IMR-90 (cell line): ENCODE measurements at regions not wholly inside any gene's neighbourhood (a gene's known extent, or its start where the extent isn't known, plus 50 kb on each side); places are given as distances from the start of the nearest gene placed in this dataset.

Source experiments
- ATAC-seq: fragments of 200-7000 bp; cut with Tn5 transposase; 2 replicates; pipeline ENCODE4 v1.9.1; 2020; ENCODE audit warnings: low read depth, mild to moderate bottlenecking, moderate library complexity
- BruUV-seq: library from RNA; stranded (reverse); fragments of 400-500 nt; replicated peaks from 2 replicates; lab custom pipeline; 2021; lab: Mats Ljungman, UMichigan
- CTCF ChIA-PET: fragments of 300-600 bp; formaldehyde crosslinking; extraction: SDS; loops from one replicate; lab custom pipeline; 2021; ENCODE audit warnings: antibody characterized with exemption; lab: Yijun Ruan, JAX
- POLR2A ChIA-PET: fragments of 300-600 bp; sonication (Branson Sonifier 250); formaldehyde crosslinking; loops from one replicate; lab custom pipeline; 2022; ENCODE audit warnings: antibody characterized with exemption; ENCODE audit not compliant: unreplicated experiment; lab: Charles Lee
- DNase-seq: peaks from one replicate; pipeline ENCODE4 v3.0.0; 2013
- H2AFZ ChIP-seq: replicated peaks from 2 replicates; pipeline ENCODE3; 2013; ENCODE audit warnings: low read length, mild to moderate bottlenecking; ENCODE audit not compliant: poor library complexity
- H2AK5ac ChIP-seq: 2 replicates; pipeline ENCODE4 v1.6.1; 2013; ENCODE audit warnings: low read depth, low read length, inconsistent platforms
- H2AK9ac ChIP-seq: replicated peaks from 2 replicates; pipeline ENCODE3; 2013; ENCODE audit warnings: mild to moderate bottlenecking, low read depth, low read length, moderate library complexity; ENCODE audit not compliant: poor library complexity
- H2BK120ac ChIP-seq: 2 replicates; pipeline ENCODE4 v1.6.1; 2013; ENCODE audit warnings: low read depth, low read length, inconsistent platforms
- H2BK15ac ChIP-seq: 3 replicates; pipeline ENCODE4 v1.6.1; 2013; ENCODE audit warnings: low read depth, low read length, inconsistent platforms
- H2BK20ac ChIP-seq: 2 replicates; pipeline ENCODE4 v1.6.1; 2013; ENCODE audit warnings: low read depth, mild to moderate bottlenecking, inconsistent platforms, low read length, moderate library complexity
- H2BK5ac ChIP-seq: 2 replicates; pipeline ENCODE4 v1.6.1; 2013; ENCODE audit warnings: mild to moderate bottlenecking, low read depth, low read length, inconsistent platforms; ENCODE audit not compliant: poor library complexity, severe bottlenecking
- H3K14ac ChIP-seq: replicated peaks from 2 replicates; pipeline ENCODE4 v1.6.1; 2013; ENCODE audit warnings: low read depth, low read length, inconsistent platforms
- H3K18ac ChIP-seq: 2 replicates; pipeline ENCODE4 v1.6.1; 2013; ENCODE audit warnings: low read depth, low read length, control low read depth
- H3K23ac ChIP-seq: 2 replicates; pipeline ENCODE4 v1.6.1; 2013; ENCODE audit warnings: low read depth, low read length, inconsistent platforms
- H3K27ac ChIP-seq: 2 replicates; pipeline ENCODE4 v1.5.1; 2013; ENCODE audit warnings: mild to moderate bottlenecking, control low read depth, low read length; ENCODE audit not compliant: insufficient read depth
- H3K27me3 ChIP-seq: 2 replicates; pipeline ENCODE4 v1.6.1; 2013; ENCODE audit warnings: low read length; ENCODE audit not compliant: control insufficient read depth, insufficient read depth
- H3K36me3 ChIP-seq: 2 replicates; pipeline ENCODE4 v1.6.1; 2013; ENCODE audit warnings: low read length, mixed read lengths; ENCODE audit not compliant: control insufficient read depth, insufficient read depth
- H3K4ac ChIP-seq: 2 replicates; pipeline ENCODE4 v1.6.1; 2013; ENCODE audit warnings: low read depth, low read length, inconsistent platforms
- H3K4me1 ChIP-seq: 2 replicates; pipeline ENCODE4 v1.6.1; 2013; ENCODE audit warnings: low read length, mixed read lengths; ENCODE audit not compliant: control insufficient read depth, insufficient read depth
- H3K4me2 ChIP-seq: 2 replicates; pipeline ENCODE4 v1.6.1; 2013; ENCODE audit warnings: low read depth, mild to moderate bottlenecking, control low read depth, low read length, moderate library complexity
- H3K4me3 ChIP-seq: 2 replicates; pipeline ENCODE4 v1.5.1; 2013; ENCODE audit warnings: low read depth, mild to moderate bottlenecking, control low read depth, low read length, moderate library complexity; ENCODE audit not compliant: insufficient read depth
- H3K56ac ChIP-seq: 2 replicates; pipeline ENCODE4 v1.6.1; 2013; ENCODE audit warnings: low read length, inconsistent platforms; ENCODE audit not compliant: insufficient read depth; ENCODE audit errors: extremely low read depth
- H3K79me1 ChIP-seq, 2 experiments: 2 replicates each; pipeline ENCODE4 v1.6.1; 2013; ENCODE audit warnings: low read length in 2 of 2, inconsistent platforms in 1 of 2, low read depth in 1 of 2
- H3K9ac ChIP-seq: 2 replicates; pipeline ENCODE4 v1.6.1; 2013; ENCODE audit warnings: low read depth, low read length, control low read depth
- H3K9me1 ChIP-seq: 2 replicates; pipeline ENCODE4 v1.6.1; 2013; ENCODE audit warnings: low read length, inconsistent platforms; ENCODE audit not compliant: insufficient read depth
- H3K9me3 ChIP-seq: 2 replicates; pipeline ENCODE4 v1.6.1; 2013; ENCODE audit warnings: low read length; ENCODE audit not compliant: control insufficient read depth, insufficient read depth
- H4K20me1 ChIP-seq: 2 replicates; pipeline ENCODE4 v1.6.1; 2013; ENCODE audit warnings: low read length, inconsistent platforms; ENCODE audit not compliant: insufficient read depth
- H4K5ac ChIP-seq: 2 replicates; pipeline ENCODE4 v1.6.1; 2013; ENCODE audit warnings: mild to moderate bottlenecking, low read depth, low read length, control low read depth
- H4K8ac ChIP-seq, 2 experiments: 2 replicates each; pipeline ENCODE4 v1.6.1; 2013; ENCODE audit warnings: low read depth in 2 of 2, low read length in 2 of 2, control low read depth in 1 of 2, inconsistent platforms in 1 of 2
- H4K91ac ChIP-seq: 2 replicates; pipeline ENCODE4 v1.6.1; 2013; ENCODE audit warnings: low read depth, low read length, inconsistent platforms; ENCODE audit not compliant: insufficient read depth
- CEBPB ChIP-seq: IDR thresholded peaks from 2 replicates; pipeline ENCODE4 v1.6.1; 2012; ENCODE audit warnings: low read depth, low read length, improper control_type of control experiment
- FOS ChIP-seq: fragments of 150-350 bp; IDR thresholded peaks from 2 replicates; pipeline ENCODE4 v1.6.1; 2016; ENCODE audit warnings: low read depth, low read length
- MAFK ChIP-seq: IDR thresholded peaks from 2 replicates; pipeline ENCODE4 v1.6.1; 2012; ENCODE audit warnings: low read depth, low read length, improper control_type of control experiment
- MXI1 ChIP-seq: IDR thresholded peaks from 2 replicates; pipeline ENCODE4 v1.6.1; 2012; ENCODE audit warnings: low read depth, mild to moderate bottlenecking, low read length, moderate library complexity, borderline replicate concordance
- NFE2L2 ChIP-seq: fragments of 150-350 bp; IDR thresholded peaks from 2 replicates; pipeline ENCODE4 v1.6.1; 2016; ENCODE audit warnings: low read depth, mild to moderate bottlenecking, low read length
- POLR2A ChIP-seq: IDR thresholded peaks from 2 replicates; pipeline ENCODE4 v1.6.1; 2012; ENCODE audit warnings: mild to moderate bottlenecking, low read depth, low read length
- RAD21 ChIP-seq: IDR thresholded peaks from 2 replicates; pipeline ENCODE4 v1.6.1; 2012; ENCODE audit warnings: low read length, improper control_type of control experiment
- RCOR1 ChIP-seq: IDR thresholded peaks from 2 replicates; pipeline ENCODE4 v1.6.1; 2012; ENCODE audit warnings: mild to moderate bottlenecking, low read length, improper control_type of control experiment; ENCODE audit not compliant: insufficient replicate concordance
- RFX5 ChIP-seq: IDR thresholded peaks from 2 replicates; pipeline ENCODE4 v1.8.0; 2012; ENCODE audit warnings: low read depth, mild to moderate bottlenecking, low read length, moderate library complexity
- SMC3 ChIP-seq: fragments of 150-350 bp; IDR thresholded peaks from 2 replicates; pipeline ENCODE4 v1.6.1; 2016; ENCODE audit warnings: low read depth, mild to moderate bottlenecking, antibody characterized with exemption, low read length, moderate library complexity
- WGBS, 2 experiments: methylation state at CpG; one replicate each; pipeline versions ENCODE4 v1.1.5 to v1.1.7; 2013; ENCODE audit warnings: missing lambda C conversion rate in 2 of 2; ENCODE audit not compliant: insufficient read length in 1 of 2; ENCODE audit errors: extremely low coverage in 2 of 2; 5-methylcytosine and 5-hydroxymethylcytosine counted together
- dilution Hi-C: fragments of 300-500 bp; cut with HindIII; formaldehyde crosslinking; loops from one replicate; pipeline ENCODE4 v1.14.3; 2018; ENCODE audit warnings: low sequenced_read_pairs; ENCODE audit not compliant: unreplicated experiment
- in situ Hi-C: fragments of 300-500 bp; cut with MboI; formaldehyde crosslinking; loops from 3 replicates; pipeline ENCODE4 v1.14.3; 2019; ENCODE audit warnings: low sequenced_read_pairs, inconsistent platforms, mixed read lengths
- intact Hi-C: fragments of 100-400 bp; cut with micrococcal nuclease; formaldehyde crosslinking; loops from 2 replicates; pipeline ENCODE4 v1.10.0; 2022
- TF ChIP-seq, protein P1 (sequence below): conservative IDR thresholded peaks from 2 replicates; pipeline ENCODE4 v1.5.1; 2012; ENCODE audit warnings: mild to moderate bottlenecking, low read depth, low read length, improper control_type of control experiment
- TF ChIP-seq, protein P2 (sequence below): fragments of 150-350 bp; IDR thresholded peaks from 2 replicates; pipeline ENCODE4 v1.6.1; 2017; ENCODE audit warnings: mild to moderate bottlenecking, antibody characterized with exemption, low read length, low read depth

DNA sequence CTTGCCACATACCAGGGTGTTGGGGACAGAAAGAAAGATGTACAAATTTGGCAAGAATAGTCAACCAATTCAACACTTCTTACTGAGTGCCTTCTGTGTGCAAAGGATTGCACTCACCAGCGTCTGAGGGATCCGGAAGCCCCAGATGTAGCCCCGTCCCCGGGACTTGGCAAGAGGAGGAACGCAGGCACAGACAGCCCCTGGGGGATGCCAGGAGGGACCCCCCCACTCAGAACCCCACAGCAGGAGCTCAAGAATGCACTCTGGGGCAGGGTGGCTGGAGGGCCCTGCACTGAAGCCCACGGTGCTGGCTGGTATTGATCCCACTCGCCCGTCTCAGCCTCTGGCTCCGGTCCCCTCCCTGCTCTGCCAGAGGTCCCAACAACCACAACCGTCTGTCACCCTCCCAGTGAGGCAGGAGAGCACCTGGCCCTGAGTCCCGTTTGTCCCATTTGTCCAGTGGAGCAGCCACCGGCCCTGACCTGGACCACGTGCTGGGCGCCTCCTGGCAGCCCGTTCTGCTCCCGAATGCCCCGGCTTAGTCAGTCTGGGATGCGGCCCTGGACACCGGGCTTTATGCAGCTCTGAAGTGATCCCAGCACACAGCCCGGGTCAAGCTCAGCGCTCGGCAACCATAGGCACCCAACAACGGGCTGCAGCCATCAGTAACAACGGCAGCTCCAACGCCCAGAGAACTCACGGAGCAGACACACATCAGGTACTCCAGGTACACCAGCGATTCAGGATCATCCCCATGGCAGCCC, 128.7 kb downstream of the DLL1 start:
- Histone ChIP-seq H3K9me3 (peaks cover 63% of the 10 kb centered on the region), H3K4me1 (no peaks in the 10 kb centered on the region), H3K23ac (no peak overlapping the region), H2AK5ac (no peak overlapping the region), H4K20me1 (no peaks in the 10 kb centered on the region), H2BK120ac (no peak overlapping the region), H3K4me3 (no peak overlapping the region), H3K27ac (no peak overlapping the region), H3K4me2 (no peak overlapping the region), H4K8ac (no peak overlapping the region), H3K18ac (no peak overlapping the region), H3K79me1 (no peaks in the 10 kb centered on the region), H2BK5ac (no peak overlapping the region), H2BK20ac (no peak overlapping the region), H3K27me3 (no peaks in the 10 kb centered on the region), H4K91ac (no peak overlapping the region), H4K5ac (no peak overlapping the region), H3K4ac (no peak overlapping the region), H2AK9ac (no peak overlapping the region), H2BK15ac (no peak overlapping the region), H3K56ac (no peak overlapping the region), H3K9ac (no peak overlapping the region), H3K9me1 (no peaks in the 10 kb centered on the region), H3K36me3 (no peaks in the 10 kb centered on the region), H3K14ac (no peak overlapping the region), H2AFZ (no peak overlapping the region)
- POLR2A ChIA-PET = no interaction called here
- in situ Hi-C loops = no loop called here
- ATAC-seq = no peak
- TF ChIP-seq, protein P1, sequence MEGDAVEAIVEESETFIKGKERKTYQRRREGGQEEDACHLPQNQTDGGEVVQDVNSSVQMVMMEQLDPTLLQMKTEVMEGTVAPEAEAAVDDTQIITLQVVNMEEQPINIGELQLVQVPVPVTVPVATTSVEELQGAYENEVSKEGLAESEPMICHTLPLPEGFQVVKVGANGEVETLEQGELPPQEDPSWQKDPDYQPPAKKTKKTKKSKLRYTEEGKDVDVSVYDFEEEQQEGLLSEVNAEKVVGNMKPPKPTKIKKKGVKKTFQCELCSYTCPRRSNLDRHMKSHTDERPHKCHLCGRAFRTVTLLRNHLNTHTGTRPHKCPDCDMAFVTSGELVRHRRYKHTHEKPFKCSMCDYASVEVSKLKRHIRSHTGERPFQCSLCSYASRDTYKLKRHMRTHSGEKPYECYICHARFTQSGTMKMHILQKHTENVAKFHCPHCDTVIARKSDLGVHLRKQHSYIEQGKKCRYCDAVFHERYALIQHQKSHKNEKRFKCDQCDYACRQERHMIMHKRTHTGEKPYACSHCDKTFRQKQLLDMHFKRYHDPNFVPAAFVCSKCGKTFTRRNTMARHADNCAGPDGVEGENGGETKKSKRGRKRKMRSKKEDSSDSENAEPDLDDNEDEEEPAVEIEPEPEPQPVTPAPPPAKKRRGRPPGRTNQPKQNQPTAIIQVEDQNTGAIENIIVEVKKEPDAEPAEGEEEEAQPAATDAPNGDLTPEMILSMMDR = no peak
- no peak for TF ChIP-seq MAFK
- TF ChIP-seq CEBPB = no peak
- TF ChIP-seq RAD21 = no peak
- TF ChIP-seq POLR2A = no peak
- no peak for TF ChIP-seq NFE2L2
- no peak for TF ChIP-seq RFX5
- no peak for TF ChIP-seq RCOR1
- no peak for TF ChIP-seq MXI1
- no peak for TF ChIP-seq SMC3
- TF ChIP-seq, protein P2, sequence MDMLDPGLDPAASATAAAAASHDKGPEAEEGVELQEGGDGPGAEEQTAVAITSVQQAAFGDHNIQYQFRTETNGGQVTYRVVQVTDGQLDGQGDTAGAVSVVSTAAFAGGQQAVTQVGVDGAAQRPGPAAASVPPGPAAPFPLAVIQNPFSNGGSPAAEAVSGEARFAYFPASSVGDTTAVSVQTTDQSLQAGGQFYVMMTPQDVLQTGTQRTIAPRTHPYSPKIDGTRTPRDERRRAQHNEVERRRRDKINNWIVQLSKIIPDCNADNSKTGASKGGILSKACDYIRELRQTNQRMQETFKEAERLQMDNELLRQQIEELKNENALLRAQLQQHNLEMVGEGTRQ = no peak
- TF ChIP-seq FOS = no peak
- BruUV-seq = no TSS peak
- CTCF ChIA-PET = no interaction called here
- DNase-seq = no peak
- WGBS, 2 experiments = 82% methylated on average over 17 of the region's 27 CpGs; no CpG with 5 or more reads in 1 of the 2 experiments
- dilution Hi-C loops = no loop called here
- intact Hi-C loops = no loop called here
